ENCODE measurements at regions not wholly inside any gene's neighbourhood (a gene's known extent, or its start where the extent isn't known, plus 50 kb on each side); places are given as distances from the start of the nearest gene placed in this dataset.
A peak's percentile ranks its signal among the peaks of the same experiment; 100 is the strongest.

- TF ChIP-seq CTCF (IDR thresholded peaks at IDR 0.05) (no peak), POLR2A (IDR thresholded peaks at IDR 0.05) (no peak)
- Histone ChIP-seq H3K9me3 (no peaks in the 10 kb centered on the region), H3K4me1 (no peaks in the 10 kb centered on the region), H3K4me3 (no peak overlapping the region), H3K27ac (no peak overlapping the region), H3K27me3 (no peaks in the 10 kb centered on the region), H3K36me3 (replicated peaks in 1 of 2; ENCODE audit: insufficient read depth in 1 of 2, low read depth in 2 of 2) (no peaks in the 10 kb centered on the region)
- no peak for ATAC-seq
- no peak for DNase-seq
- intact Hi-C loops (cut with DNase I) = no loop called here
- 9 to 10% methylated on average over 3 of the region's 3 CpGs for WGBS, 2 donors
Observed at GRCh38 chr1:189409774-189410173, 1067.9 kb downstream of the BRINP3 start.

GRCh38 chr1:189424746-189425331, 1052.8 kb downstream of the BRINP3 start:
- Histone ChIP-seq H3K4me3 (no peak overlapping the region), H3K4me1 (no peaks in the 10 kb centered on the region), H3K36me3 (replicated peaks in 1 of 2; ENCODE audit: insufficient read depth in 1 of 2, low read depth in 2 of 2) (no peaks in the 10 kb centered on the region), H3K27ac (no peak overlapping the region), H3K27me3 (no peaks in the 10 kb centered on the region), H3K9me3 (no peaks in the 10 kb centered on the region)
- 58 to 77% methylated on average over 2 of the region's 2 CpGs for WGBS, 2 donors
- ATAC-seq (no peak), DNase-seq (no peak)
- no peak for TF ChIP-seq CTCF (IDR thresholded peaks at IDR 0.05)
- no peak for TF ChIP-seq POLR2A (IDR thresholded peaks at IDR 0.05)
- intact Hi-C loops (cut with DNase I) = no loop called here

- intact Hi-C loops (cut with DNase I) = no loop called here
- TF ChIP-seq POLR2A (IDR thresholded peaks at IDR 0.05) (no peak), CTCF (IDR thresholded peaks at IDR 0.05) (peak; percentile 41 to 70 (median 59))
- Histone ChIP-seq H3K27me3 (no peaks in the 10 kb centered on the region), H3K4me1 (no peaks in the 10 kb centered on the region), H3K27ac (no peak overlapping the region), H3K4me3 (no peak overlapping the region), H3K9me3 (no peaks in the 10 kb centered on the region), H3K36me3 (replicated peaks in 1 of 2; ENCODE audit: insufficient read depth in 1 of 2, low read depth in 2 of 2) (no peaks in the 10 kb centered on the region)
- WGBS, 2 donors = 45% methylated on average over 4 of the region's 4 CpGs
- ATAC-seq = no peak
- peak in 1 of 4 donors; percentile 6 for DNase-seq
Observed at GRCh38 chr1:189429610-189430009, 1048.1 kb downstream of the BRINP3 start.

GRCh38 chr1:189431447-189431846, 1046.2 kb downstream of the BRINP3 start:
- ATAC-seq = no peak

More at GRCh38 chr1:189431447-189431846, 1046.2 kb downstream of the BRINP3 start:
- Histone ChIP-seq H3K27ac (no peak overlapping the region), H3K4me3 (no peak overlapping the region), H3K27me3 (no peaks in the 10 kb centered on the region), H3K9me3 (no peaks in the 10 kb centered on the region), H3K36me3 (replicated peaks in 1 of 2; ENCODE audit: insufficient read depth in 1 of 2, low read depth in 2 of 2) (no peaks in the 10 kb centered on the region), H3K4me1 (no peaks in the 10 kb centered on the region)
- 75 to 91% methylated on average over 2 of the region's 2 CpGs for WGBS, 2 donors
- intact Hi-C loops (cut with DNase I) = no loop called here
- peak in 1 of 4 donors; percentile 19 for DNase-seq
- no peak for TF ChIP-seq POLR2A (IDR thresholded peaks at IDR 0.05)
- no peak for TF ChIP-seq CTCF (IDR thresholded peaks at IDR 0.05)

Measured in body of pancreas (tissue), 4 donors.